Right kidney (tissue), 1 donor: ENCODE measurements at regions not wholly inside any gene's neighbourhood (a gene's known extent, or its start where the extent isn't known, plus 50 kb on each side); places are given as distances from the start of the nearest gene placed in this dataset.
"Not testable (repeated sequence)": the region's sequence is repeated elsewhere in the genome, so short reads cannot be mapped to it uniquely, and the experiment has no call there.

ENCODE experiments used
- DNase-seq: peaks from one replicate; pipeline ENCODE4 v3.0.0-alpha.2; 2016

- DNase-seq = no peak
Measured at GRCh38 chr1:95532335-95532734, 298.3 kb downstream of the RWDD3 start.

GRCh38 chr1:95534985-95535384 lies 301.0 kb downstream of the RWDD3 start:
- no peak for DNase-seq

- DNase-seq = no peak
Measured at GRCh38 chr1:95535614-95536013, 301.6 kb downstream of the RWDD3 start.

GRCh38 chr1:95536501-95536900 lies 302.5 kb downstream of the RWDD3 start:
- DNase-seq = no peak

GRCh38 chr1:95537176-95537575 lies 303.2 kb downstream of the RWDD3 start:
- no peak for DNase-seq

- DNase-seq = not testable (repeated sequence)
Measured at GRCh38 chr1:95538242-95538641, 304.2 kb downstream of the RWDD3 start.

- no peak for DNase-seq
Measured at GRCh38 chr1:95542936-95543335, 308.9 kb downstream of the RWDD3 start.

GRCh38 chr1:95547005-95547404 lies 313.0 kb downstream of the RWDD3 start:
- no peak for DNase-seq

- DNase-seq = no peak
Measured at GRCh38 chr1:95548211-95548610, 314.2 kb downstream of the RWDD3 start.

- DNase-seq = no peak
Measured at GRCh38 chr1:95551201-95551600, 317.2 kb downstream of the RWDD3 start.

- no peak for DNase-seq
Measured at GRCh38 chr1:95553595-95553994, 319.6 kb downstream of the RWDD3 start.

GRCh38 chr1:95554408-95554807 lies 320.4 kb downstream of the RWDD3 start:
- DNase-seq = no peak

GRCh38 chr1:95558791-95559190 lies 324.8 kb downstream of the RWDD3 start:
- no peak for DNase-seq

GRCh38 chr1:95561346-95561745 lies 327.3 kb downstream of the RWDD3 start:
- no peak for DNase-seq

GRCh38 chr1:95562230-95562629 lies 328.2 kb downstream of the RWDD3 start:
- no peak for DNase-seq

GRCh38 chr1:95572002-95572401 lies 338.0 kb downstream of the RWDD3 start:
- no peak for DNase-seq

GRCh38 chr1:95572962-95573361 lies 339.0 kb downstream of the RWDD3 start:
- DNase-seq = no peak

GRCh38 chr1:95575291-95575690 lies 341.3 kb downstream of the RWDD3 start:
- no peak for DNase-seq

GRCh38 chr1:95578462-95578861 lies 344.5 kb downstream of the RWDD3 start:
- no peak for DNase-seq

GRCh38 chr1:95582191-95582590 lies 348.2 kb downstream of the RWDD3 start:
- no peak for DNase-seq

- DNase-seq = no peak
Measured at GRCh38 chr1:95582746-95583145, 348.7 kb downstream of the RWDD3 start.

GRCh38 chr1:95583661-95584210 lies 349.7 kb downstream of the RWDD3 start:
- no peak for DNase-seq

GRCh38 chr1:95584315-95584714 lies 350.3 kb downstream of the RWDD3 start:
- no peak for DNase-seq

GRCh38 chr1:95604771-95605170 lies 370.8 kb downstream of the RWDD3 start:
- no peak for DNase-seq

- no peak for DNase-seq
Measured at GRCh38 chr1:95614197-95614596, 380.2 kb downstream of the RWDD3 start.
